Muscle of arm (tissue), 1 donor: ENCODE measurements at regions not wholly inside any gene's neighbourhood (a gene's known extent, or its start where the extent isn't known, plus 50 kb on each side); places are given as distances from the start of the nearest gene placed in this dataset.

Source experiments
- DNase-seq: peaks from one replicate; pipeline ENCODE4 v3.0.0-alpha.2; 2013

DNA sequence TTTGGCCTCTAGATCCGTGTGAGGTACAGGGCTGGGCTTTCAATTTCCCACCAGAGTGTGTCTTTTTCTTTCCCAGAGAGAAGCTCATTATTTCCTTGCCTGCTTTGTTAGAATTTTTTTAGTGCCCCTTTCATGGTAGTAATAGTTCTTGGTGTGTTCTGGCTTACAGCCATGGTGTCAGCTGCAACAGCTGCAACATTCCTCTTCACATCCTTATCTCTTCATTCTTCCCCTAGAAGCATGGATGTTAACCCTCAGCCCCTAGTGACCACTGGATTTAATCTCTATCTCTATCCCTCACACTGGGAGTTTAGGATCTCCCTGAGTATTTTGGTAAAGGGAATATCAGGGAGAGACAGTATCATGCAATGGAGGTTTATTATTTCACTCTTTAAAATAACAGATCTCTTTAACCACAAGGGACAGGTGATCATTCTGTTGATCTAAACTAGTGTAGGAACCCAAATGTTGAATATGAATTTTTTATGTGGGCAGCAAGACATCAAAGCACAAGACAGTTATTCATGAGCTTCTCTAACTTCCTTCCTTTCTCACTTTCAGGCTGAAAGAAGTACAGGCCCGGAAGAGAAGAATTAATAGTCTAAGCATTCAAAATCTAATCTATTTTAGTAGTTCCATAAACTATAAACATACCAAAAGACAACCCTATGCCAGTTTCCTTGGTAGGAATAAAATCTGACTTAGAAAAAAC, 160.2 kb downstream of the FAM170A start:
- DNase-seq, result no peak

DNA sequence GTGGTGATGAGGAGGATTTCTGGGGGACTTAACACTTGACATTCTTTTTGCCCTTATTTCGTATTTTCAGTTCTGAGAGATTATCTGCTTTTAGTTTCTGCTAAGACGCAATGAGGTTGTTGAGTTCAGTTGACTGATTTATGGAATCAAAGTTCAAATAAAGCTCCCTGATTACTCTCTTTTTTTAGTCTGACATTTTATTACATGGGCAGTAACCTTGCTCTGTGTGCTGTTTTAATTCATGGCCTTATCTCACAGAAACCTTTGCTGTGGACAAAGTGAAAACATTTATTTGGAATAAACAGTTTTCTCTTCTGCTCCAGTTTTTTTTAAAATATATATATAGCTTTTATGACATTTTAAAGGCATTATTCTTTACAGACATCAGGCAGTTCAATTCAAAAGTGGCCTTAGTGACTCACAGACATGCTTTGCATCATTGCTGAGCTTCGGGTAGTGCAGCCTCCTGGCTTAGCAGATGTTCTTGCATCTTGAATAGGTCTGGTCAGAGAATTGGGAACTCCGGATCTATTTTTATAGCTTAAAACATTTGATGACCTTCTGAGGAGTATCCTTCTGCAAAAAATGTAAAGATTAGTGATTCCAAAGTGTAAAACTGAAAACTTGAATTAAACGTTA, 162.9 kb downstream of the FAM170A start:
- DNase-seq, result no peak

DNA sequence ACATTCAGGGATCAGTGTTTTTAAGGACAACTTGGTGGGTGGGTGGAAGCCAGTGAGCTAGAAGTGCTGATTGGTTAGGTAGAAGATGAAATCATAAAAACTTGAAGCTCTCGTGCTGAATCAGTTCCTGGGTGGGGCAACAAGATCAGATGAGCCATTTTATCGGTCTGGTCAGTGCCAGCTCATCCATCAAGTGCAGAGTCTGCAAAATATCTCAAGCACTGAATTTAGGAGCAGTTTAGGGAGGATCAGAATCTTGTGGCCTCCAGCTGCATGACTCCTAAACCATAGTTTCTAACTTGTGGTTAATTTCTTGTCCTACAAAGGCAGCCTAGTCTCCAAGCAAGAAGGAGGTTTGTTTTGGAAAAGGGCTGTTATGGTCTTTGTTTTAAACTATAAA, 166.4 kb downstream of the FAM170A start:
- no peak for DNase-seq

DNA sequence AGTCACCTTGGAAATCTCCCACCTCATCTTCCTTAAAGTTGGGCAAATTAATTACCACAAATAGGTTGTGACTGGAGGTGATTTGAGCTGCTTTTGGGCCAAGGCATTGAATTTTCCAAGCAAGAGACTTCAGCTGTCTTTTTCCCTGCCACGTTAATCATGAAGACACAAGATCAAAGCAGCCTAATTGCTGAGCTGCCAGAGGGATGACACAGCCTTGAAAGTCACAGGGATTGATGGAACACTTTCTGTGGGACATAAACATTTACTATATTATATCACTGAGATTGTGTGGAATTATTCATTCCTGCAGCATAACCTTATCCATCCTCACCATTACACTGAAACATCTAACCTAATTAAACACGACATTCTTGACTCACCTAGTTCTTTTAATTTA, 172.2 kb downstream of the FAM170A start:
- no peak for DNase-seq

DNA sequence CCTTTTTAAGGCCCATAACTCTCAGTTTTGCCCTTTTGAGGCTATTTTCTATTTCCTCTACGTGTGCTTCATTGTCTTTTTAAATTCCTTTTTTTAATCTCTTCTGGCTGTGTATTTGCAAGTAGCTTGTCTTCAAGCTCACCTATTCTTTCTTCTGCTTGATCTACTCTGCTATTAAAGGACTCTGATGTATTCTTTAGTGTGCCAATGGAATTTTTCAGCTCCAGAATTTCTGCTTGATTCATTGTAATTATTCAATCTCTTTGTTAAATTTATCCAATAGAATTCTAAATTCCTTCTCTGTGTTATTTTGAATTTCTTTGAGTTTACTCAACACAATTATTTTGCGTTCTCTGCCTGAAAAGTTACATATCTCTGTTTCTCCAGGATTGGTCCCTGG, 178.7 kb downstream of the FAM170A start:
- DNase-seq, result no peak

DNA sequence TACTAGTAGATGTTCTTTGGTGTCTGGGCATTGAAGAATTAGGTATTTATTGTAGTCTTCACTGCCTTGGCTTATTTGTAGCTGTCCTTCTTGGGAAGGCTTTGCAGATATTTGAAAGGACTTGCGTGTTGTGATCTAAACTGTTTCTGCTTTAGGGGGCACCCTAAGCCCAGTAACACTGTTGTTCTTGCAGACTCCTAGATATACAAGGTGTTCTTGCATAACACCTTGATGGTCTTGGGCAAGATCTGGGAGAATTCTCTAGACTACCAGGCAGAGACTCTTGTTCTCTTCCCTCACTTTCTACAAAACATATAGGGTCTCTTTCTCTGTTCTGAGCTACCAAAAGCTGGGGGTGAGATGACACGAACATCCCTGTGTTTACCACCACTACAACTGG, 179.1 kb downstream of the FAM170A start:
- DNase-seq, result no peak

DNA sequence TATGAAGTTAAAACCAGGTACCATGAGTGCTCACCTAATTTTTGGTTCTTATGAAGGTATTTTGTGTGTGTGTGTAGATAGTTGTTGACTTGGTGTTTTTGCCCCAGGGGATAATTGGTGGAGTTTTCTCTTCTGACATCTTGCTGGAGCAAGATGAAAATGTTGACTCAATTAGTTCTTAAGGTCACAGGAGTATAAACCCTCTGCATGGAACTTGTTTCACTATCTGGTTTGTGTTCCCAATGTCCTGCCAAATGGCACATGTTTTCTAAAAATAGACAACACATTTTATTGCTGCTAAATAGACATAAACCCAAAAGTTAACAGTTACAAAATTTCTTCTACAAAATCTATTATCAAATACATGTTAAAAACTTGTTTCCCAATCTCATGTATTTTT, 180.9 kb downstream of the FAM170A start:
- no peak for DNase-seq

DNA sequence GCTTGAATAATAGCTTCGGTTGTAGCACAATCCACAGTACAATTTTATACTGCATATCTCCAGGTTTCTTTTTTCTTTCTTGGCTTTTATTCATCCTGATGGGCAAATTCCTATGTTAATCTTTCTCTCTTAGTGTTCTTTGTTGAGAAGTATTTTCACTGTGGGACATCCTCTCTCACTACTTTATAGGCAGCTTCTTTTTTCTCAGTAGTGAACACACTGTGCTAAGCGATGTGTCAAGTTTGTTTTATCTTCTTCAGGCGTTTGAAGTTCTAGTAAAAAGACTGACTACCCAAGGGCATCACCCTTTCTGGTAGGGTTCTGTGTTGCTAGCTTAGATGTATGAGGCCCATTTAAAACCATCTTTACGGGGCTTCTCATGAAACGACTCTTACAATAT, 182.1 kb downstream of the FAM170A start:
- no peak for DNase-seq

DNA sequence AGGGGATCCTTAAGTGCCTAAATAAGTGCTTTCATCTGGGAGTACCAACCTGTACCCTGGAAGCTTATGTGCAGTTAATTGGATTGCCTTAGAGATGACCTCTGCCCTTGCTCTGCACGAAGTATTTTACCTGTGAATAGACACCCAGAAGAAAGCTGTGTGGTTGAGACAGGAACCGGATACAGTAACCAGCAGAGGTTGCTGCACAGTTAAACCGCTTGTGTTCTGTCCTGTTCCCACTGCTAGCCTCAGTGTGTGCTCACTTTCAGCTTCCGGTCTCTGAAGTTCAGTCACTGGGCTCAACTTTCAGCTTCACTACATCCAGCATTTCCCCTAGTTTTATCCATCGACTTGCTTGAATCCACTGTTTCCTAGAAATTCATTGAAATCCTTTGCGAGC, 185.3 kb downstream of the FAM170A start:
- no peak for DNase-seq

DNA sequence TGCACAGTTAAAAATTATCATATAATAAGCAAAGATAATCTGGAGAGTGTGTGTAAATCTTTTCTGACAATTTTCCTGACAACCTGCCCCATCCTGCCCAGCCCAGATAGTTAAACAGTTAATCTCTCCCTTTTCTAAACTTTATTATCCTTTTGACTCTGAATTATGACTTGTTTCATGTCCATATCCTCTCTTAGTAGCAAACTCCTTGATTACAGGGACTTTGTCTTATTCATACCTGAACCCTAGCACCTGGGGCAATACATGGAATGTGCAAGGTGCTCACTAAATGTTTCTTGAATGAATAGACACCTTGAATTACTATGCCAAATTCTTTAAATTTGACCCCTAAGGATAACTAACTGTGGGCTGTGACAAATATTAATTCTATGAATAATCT, 186.7 kb downstream of the FAM170A start:
- DNase-seq, result no peak

DNA sequence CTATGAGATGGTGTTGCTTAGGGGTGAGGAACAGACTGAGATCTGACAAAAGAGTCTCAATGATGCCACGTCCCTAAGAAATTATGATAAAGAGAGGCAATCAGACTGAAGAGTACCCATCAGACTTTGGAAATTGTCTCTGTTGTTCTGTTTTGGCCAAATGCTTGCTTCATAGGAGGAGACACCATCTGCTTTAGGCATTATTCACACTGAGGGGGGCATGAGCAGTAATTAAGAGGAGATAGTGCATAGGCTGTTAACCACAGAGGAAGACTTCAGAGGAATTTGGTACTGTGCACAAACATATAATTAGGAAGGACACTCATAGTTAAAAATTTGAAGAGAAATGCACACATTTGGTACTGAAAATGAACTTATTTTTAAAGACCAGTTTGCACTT, 190.7 kb downstream of the FAM170A start:
- no peak for DNase-seq

DNA sequence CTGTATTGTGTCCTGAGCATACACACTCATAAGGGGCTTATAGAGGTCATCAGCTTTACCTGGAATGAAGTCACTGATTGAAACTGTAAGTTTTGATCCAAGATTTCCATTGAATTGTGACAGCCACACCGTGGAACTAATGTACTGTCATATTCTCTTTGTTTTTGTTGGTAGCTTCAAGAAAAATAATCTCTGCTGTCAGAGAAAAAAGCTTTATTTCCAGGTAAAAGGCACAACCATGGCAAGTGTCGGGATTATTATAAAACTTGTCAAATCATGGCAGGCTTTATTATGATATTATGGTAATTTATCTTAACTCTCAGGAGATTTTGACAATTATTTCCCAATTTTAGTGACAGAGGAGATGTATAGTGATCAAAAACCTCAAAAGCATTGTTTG, 191.2 kb downstream of the FAM170A start:
- DNase-seq, result no peak

DNA sequence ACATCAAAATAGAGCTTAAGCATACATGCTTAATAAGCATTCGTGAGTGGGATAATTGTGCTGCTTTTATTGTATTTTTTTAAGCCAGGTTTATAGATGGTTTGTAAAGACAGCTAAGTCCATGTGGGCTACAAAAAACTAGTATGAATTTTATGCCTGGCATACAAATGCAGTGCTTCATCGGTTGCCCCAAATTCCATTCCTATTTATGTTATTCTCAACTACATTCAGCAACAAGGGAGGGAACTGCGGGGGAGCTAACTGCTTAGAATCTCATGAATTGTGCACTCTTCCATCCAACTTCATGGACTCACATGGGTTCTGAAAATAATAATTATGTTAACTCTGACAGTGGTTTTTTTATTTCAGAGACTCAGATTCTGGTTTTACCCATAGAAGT, 199.2 kb downstream of the FAM170A start:
- DNase-seq, result no peak

DNA sequence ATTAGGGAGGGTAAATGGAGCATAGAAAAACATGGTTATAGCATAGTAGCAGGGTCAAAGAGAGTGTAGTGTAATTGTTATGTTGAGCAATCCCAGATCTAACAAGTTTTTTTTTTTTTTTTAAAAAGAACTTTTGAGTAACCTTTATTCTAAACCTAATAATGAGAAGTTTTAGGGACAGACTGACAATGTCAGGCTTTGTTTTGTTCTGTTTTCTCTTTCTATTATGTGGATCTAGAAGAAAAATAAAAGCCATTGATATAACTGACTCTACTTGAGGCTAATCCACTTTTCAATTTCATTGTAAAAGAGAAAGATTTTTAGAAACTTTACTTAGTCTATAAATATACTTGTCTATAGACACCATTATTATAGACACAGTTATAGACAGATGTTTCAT, 200.0 kb downstream of the FAM170A start:
- DNase-seq, result no peak

DNA sequence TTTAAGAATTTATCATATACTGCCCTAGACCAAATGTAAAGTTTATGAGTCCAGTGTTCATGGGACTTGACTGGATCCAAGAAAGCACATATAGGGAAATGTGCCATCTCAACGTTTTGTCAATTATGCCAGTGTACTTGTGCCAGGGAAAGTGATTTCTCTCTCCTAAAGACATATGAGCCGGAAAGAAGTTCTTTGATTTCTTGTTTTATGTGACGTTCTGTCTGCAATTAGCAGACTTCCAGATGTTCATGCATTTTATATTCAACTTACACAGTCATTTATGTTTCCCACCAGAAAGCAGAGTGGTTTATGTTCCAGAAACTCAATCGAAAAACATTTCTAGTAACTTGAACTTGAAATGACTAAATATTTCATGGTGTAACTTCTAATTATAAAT, 203.8 kb downstream of the FAM170A start:
- DNase-seq, result no peak

DNA sequence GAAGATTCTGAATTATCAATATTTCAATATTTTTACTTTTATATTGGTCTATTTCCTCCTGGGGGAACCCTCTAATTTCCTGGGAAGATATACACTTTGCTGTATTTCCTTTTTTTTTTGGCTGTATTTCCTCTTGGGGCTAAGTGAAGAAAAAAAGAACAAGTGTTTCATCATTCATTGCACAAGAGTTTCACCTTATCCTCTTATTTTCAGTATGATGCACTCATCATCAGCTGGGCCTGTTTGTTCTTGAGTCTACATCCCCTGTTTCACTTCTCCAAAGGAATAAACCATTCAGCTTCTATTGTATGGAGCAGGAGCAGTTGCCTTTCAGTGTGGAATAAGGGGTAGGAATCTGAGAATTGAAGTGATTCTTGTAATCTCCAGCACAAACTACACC, 210.8 kb downstream of the FAM170A start:
- DNase-seq, result no peak

DNA sequence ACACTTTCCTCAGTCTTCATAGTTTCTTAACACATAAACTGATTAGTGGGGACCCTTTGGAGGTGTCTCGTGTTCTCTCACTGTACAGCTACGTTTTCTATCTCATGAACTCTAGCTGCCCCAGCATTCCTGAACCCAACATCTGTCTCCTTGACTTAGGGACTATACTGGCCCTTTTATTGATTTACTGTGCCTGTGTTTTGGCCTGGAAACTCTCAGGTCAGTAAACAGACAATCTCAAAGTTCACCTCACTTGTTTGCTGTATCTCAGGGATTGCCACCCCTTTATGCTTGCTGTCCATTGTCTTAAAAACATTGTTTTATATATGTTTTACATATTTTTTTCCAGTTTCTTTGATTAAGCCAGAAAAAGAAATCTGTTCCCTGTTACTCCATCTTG, 222.8 kb downstream of the FAM170A start:
- DNase-seq, result no peak

DNA sequence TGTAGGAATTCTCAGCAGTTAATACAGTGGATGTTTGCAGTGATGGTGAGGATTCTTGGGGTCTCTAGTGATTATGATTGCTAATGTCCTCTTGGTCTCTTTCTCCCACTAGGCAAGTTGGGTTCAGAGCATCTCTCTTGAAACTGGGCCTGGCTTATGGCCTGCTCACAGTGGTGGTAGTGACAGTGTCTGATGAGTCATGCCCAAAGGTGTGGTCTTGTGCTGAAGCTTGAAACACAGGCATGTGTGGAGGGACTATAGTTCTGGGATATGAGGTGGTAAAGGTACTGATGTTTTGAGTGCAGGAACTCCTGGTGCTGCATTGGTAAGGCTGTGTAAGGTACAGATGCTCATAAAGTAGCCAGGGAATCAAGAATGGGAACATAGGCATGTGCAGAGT, 231.1 kb downstream of the FAM170A start:
- no peak for DNase-seq

DNA sequence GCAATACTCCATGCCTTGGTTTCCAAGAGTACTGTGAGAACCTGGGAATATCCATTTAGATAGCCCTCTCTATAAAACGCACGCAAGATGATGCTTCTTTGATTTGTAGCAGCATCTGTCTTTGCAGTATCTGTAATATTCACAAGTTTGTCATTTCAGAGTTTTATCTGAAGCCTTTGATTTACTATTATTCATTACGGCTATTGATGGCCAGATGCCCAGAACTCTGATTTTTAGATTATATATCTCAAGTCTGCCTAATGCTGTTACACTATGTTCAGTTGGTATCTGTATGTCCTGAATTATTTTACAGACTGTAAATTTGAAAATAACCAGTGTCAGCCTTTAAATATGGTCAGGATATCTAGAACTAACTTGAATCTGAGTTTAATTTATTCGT, 233.3 kb downstream of the FAM170A start:
- DNase-seq, result no peak

DNA sequence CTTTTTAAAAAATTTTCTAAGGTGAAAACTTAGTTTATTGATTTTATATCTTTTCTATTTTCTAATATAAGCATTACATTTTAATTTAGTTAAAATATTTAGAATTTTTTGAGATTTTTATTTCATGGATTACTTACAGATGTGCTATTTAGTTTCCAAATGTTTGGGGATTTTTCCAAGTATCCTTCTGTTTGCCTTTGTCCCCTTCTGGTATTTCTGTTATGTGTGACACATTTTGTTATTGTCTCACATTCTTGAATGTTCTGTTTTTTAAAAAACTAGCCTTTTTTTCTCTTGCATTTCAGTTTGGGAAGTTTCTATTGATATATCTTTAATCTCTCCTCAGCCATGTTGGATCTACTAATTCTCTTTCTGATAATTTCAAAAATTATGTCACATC, 234.9 kb downstream of the FAM170A start:
- no peak for DNase-seq

DNA sequence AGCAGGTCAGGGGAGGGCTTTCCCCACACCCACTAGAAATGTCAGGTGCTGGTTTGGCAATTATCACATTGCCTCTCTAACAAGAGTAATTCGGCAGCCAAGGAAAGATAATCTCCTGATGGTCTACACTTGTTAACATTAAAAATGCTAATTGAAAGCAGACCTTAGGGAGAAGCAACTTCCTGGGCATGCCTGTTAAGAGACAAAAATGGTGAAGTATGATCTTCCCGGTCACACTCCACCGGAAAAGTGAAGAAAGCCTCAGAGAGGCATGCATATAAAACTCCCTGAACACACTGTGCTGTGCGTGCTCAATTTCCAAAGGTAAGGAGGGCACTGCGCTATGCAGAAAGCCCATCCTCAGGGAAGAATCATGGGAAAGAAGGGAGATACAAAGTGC, 244.3 kb downstream of the FAM170A start:
- DNase-seq, result no peak

DNA sequence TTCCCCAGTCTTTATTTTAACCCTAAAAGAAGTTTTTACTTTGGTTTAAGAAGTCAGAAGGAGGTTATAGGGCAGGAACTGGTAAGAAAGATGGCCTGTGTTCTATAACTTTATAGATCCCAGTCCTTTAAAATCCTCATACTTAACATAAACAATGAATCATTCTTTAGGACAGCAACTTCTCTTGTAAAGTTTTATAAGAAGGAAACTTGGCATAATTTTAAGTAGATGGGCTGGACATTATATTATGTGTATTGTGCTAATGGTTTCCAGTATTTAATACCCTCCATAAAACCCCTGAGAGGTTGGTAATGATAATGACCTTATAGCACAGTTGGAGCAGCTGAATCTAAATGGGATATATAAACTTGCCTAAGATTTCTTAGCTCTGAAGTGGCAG, 247.2 kb downstream of the FAM170A start:
- no peak for DNase-seq

DNA sequence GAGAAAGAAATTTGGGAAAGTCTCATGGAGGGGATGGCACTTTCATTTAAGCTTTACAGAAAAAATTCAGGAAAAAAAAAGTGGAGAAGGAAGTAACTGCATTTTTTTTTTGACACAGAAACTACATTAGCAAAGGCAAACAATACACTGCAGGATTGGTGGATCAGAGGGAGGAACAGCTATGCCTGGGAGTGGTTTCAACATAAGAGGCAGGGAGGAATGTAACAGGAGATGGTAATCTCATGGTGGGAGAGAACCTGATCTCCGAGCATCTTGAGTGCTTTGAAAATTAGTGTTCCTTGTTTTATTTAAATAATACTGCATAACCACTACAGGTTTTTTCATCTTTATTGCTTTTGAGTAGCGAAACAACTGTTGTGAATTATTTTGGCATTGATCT, 249.4 kb downstream of the FAM170A start:
- no peak for DNase-seq

DNA sequence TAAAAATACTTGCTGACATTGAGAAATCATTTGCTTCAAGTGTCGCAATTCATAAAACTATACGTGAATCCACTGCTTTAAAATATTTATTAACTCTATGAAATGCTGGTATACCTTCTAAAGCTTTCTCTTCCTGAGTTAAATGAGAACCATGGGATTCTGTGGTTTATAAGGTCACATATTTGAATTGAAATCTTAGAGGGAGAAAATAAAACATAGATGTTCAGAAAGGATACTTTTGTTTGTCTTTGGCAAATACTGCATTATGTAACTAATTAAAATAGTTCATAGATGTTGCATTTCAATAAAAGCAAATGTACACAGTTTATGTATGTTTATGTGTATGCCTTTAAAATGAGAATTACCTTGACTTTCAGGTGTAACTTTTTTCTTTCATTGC, 250.1 kb downstream of the FAM170A start:
- no peak for DNase-seq
